GM21526 (cell line): ENCODE measurements at regions not wholly inside any gene's neighbourhood (a gene's known extent, or its start where the extent isn't known, plus 50 kb on each side); places are given as distances from the start of the nearest gene placed in this dataset.
"Not testable (repeated sequence)": the region's sequence is repeated elsewhere in the genome, so short reads cannot be mapped to it uniquely, and the experiment has no call there.

Experiments
- ATAC-seq: cut with Tn5 transposase; IDR thresholded peaks from one replicate; pipeline ENCODE4 v1.9.1; 2021; ENCODE audit warnings: moderate library complexity; ENCODE audit not compliant: unreplicated experiment, low FRiP score

GRCh38 chrX:97984641-97985040 is 1100.9 kb downstream of the RPA4 start:
- ATAC-seq = no peak

- no peak for ATAC-seq
These were observed 1101.4 kb downstream of the RPA4 start for GRCh38 chrX:97985096-97985495.

GRCh38 chrX:97987979-97988378 is 1104.3 kb downstream of the RPA4 start:
- no peak for ATAC-seq

- ATAC-seq = no peak
These were observed 1112.1 kb downstream of the RPA4 start for GRCh38 chrX:97995834-97996233.

- ATAC-seq = no peak
These were observed 1145.0 kb downstream of the RPA4 start for GRCh38 chrX:98028691-98029090.

- no peak for ATAC-seq
These were observed 1146.2 kb downstream of the RPA4 start for GRCh38 chrX:98029861-98030260.

GRCh38 chrX:98057176-98057575 is 1173.5 kb downstream of the RPA4 start:
- ATAC-seq = no peak

GRCh38 chrX:98065151-98065550 is 1181.4 kb downstream of the RPA4 start:
- no peak for ATAC-seq

- no peak for ATAC-seq
These were observed 1183.9 kb downstream of the RPA4 start for GRCh38 chrX:98067611-98068010.

GRCh38 chrX:98068024-98068580 is 1184.4 kb downstream of the RPA4 start:
- no peak for ATAC-seq

- no peak for ATAC-seq
These were observed 1187.6 kb downstream of the RPA4 start for GRCh38 chrX:98071331-98071730.

- no peak for ATAC-seq
These were observed 1193.7 kb downstream of the RPA4 start for GRCh38 chrX:98077440-98077839.

GRCh38 chrX:98111684-98112083 is 1228.0 kb downstream of the RPA4 start:
- ATAC-seq = no peak

- ATAC-seq = no peak
These were observed 1230.3 kb downstream of the RPA4 start for GRCh38 chrX:98114021-98114420.

- ATAC-seq = no peak
These were observed 1257.8 kb downstream of the RPA4 start for GRCh38 chrX:98141466-98141865.

GRCh38 chrX:98191003-98191402 is 1307.3 kb downstream of the RPA4 start:
- no peak for ATAC-seq

- ATAC-seq = no peak
These were observed 1310.3 kb downstream of the RPA4 start for GRCh38 chrX:98194036-98194435.

- ATAC-seq = no peak
These were observed 1320.1 kb downstream of the RPA4 start for GRCh38 chrX:98203800-98204199.

GRCh38 chrX:98207947-98208346 is 1324.2 kb downstream of the RPA4 start:
- ATAC-seq = no peak

GRCh38 chrX:98231003-98231402 is 1347.3 kb downstream of the RPA4 start:
- ATAC-seq = no peak

- not testable (repeated sequence) for ATAC-seq
These were observed 1356.4 kb downstream of the RPA4 start for GRCh38 chrX:98240061-98240460.

GRCh38 chrX:98263135-98263534 is 1379.4 kb downstream of the RPA4 start:
- ATAC-seq = no peak

GRCh38 chrX:98289726-98290125 is 1406.0 kb downstream of the RPA4 start:
- ATAC-seq = no peak
